ENCODE measurements at regions not wholly inside any gene's neighbourhood (a gene's known extent, or its start where the extent isn't known, plus 50 kb on each side); places are given as distances from the start of the nearest gene placed in this dataset.

- TF ChIP-seq POLR2AphosphoS5 (IDR thresholded peaks at IDR 0.05) (no peak), CTCF (IDR thresholded peaks at IDR 0.05) (no peak), POLR2A (IDR thresholded peaks at IDR 0.05) (no peak)
Observed at GRCh38 chr13:91196958-91197357, 150.5 kb upstream of the MIR17HG start.

Data from gastroesophageal sphincter (tissue), 3 donors.